GM12892 (cell line): ENCODE measurements at regions not wholly inside any gene's neighbourhood (a gene's known extent, or its start where the extent isn't known, plus 50 kb on each side); places are given as distances from the start of the nearest gene placed in this dataset.

Experiments
- POLR2A ChIP-seq: IDR thresholded peaks from 2 replicates; pipeline ENCODE4 v1.6.1; 2011; ENCODE audit warnings: low read depth, low read length, control low read depth
- POLR2AphosphoS5 ChIP-seq: IDR thresholded peaks from 2 replicates; pipeline ENCODE4 v1.6.1; 2011; ENCODE audit warnings: low read depth, low read length, control low read depth
- TAF1 ChIP-seq: IDR thresholded peaks from 2 replicates; pipeline ENCODE4 v1.6.1; 2011; ENCODE audit warnings: low read depth, mild to moderate bottlenecking, control low read depth, low read length, borderline replicate concordance

GRCh38 chr15:69675731-69676130, 223.1 kb downstream of the RPLP1 start:
- TF ChIP-seq POLR2A (no peak), POLR2AphosphoS5 (no peak), TAF1 (no peak)
